ENCODE measurements at regions not wholly inside any gene's neighbourhood (a gene's known extent, or its start where the extent isn't known, plus 50 kb on each side); places are given as distances from the start of the nearest gene placed in this dataset.

DNA sequence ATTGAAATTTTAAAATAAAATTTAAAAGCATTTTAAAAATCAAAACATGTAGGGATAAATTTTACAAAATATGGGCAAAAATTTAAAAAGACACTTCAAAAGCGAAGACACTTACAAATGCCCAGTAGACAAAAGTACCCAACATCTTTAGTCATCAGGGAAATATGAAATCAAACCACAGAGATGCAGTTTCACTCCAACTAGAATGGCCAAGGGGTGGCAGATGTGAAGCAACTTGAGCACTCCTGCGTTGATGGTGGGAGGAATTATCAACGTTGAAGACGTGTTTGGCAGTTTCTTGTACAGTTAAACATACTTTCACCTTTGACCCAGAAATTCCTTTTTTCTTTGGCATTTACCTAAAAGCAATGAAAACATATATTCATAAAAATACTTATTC, 518.0 kb upstream of the SGCG start:
- H3K36me3 ChIP-seq (ENCODE audit: control insufficient read depth, insufficient read depth, low read length) = no peaks in the 10 kb centered on the region
- TF ChIP-seq, protein P1, sequence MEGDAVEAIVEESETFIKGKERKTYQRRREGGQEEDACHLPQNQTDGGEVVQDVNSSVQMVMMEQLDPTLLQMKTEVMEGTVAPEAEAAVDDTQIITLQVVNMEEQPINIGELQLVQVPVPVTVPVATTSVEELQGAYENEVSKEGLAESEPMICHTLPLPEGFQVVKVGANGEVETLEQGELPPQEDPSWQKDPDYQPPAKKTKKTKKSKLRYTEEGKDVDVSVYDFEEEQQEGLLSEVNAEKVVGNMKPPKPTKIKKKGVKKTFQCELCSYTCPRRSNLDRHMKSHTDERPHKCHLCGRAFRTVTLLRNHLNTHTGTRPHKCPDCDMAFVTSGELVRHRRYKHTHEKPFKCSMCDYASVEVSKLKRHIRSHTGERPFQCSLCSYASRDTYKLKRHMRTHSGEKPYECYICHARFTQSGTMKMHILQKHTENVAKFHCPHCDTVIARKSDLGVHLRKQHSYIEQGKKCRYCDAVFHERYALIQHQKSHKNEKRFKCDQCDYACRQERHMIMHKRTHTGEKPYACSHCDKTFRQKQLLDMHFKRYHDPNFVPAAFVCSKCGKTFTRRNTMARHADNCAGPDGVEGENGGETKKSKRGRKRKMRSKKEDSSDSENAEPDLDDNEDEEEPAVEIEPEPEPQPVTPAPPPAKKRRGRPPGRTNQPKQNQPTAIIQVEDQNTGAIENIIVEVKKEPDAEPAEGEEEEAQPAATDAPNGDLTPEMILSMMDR (IDR thresholded peaks at IDR 0.05; ENCODE audit: insufficient read depth, low read depth, low read length) = no peak
- H3K4me3 ChIP-seq (ENCODE audit: low read depth, low read length) = no peak overlapping the region
- H3K27me3 ChIP-seq (ENCODE audit: control insufficient read depth, insufficient read depth, low read length) = no peaks in the 10 kb centered on the region
- POLR2A ChIA-PET = no interaction called here
- DNase-seq (ENCODE audit: low read depth) = no peak
- CTCF ChIA-PET = no interaction called here

DNA sequence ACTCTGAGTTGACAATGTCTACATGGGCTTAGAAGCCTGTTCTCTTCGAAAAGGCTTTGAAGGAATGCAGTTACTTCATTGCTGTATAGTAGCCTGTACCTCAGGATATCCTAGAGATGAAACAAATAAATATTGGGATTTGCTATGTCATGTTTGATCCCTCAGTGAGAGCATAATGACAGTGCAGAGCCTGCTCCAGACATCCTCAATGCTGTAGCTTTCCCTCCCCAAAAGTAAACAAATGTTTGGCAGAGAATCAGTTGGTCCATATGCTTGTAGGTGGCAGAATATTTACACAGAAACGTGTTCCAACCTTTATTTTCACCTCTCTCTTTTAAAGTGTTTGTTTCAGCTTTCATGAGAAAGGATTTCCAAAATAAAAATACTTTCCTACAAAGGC, 515.3 kb upstream of the SGCG start:
- DNase-seq (ENCODE audit: low read depth) = no peak
- TF ChIP-seq, protein P1 (IDR thresholded peaks at IDR 0.05; ENCODE audit: insufficient read depth, low read depth, low read length) = no peak
- Histone ChIP-seq H3K36me3 (ENCODE audit: control insufficient read depth, insufficient read depth, low read length) (no peaks in the 10 kb centered on the region), H3K4me3 (ENCODE audit: low read depth, low read length) (no peak overlapping the region), H3K27me3 (ENCODE audit: control insufficient read depth, insufficient read depth, low read length) (no peaks in the 10 kb centered on the region)
- ChIA-PET CTCF (no interaction called here), POLR2A (no interaction called here)

DNA sequence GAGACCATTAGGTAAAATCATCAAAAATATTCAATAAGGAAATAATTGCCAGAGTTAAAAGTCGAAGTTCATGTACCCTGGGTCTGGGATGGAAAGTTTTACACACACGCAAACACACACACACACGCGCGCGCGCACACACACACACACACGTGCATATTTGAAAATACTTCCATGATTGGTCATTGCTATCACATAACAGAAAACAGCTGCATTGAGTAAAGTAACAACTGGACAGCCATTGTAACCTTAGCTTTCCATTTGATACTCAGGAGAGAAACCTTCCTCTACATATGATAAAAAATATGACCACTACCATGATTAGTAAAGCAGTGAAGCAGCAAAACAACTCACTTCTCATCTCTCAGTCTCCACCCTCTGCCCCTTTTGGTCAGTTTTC, 490.0 kb upstream of the SGCG start:
- no peaks in the 10 kb centered on the region for H3K36me3 ChIP-seq (ENCODE audit: control insufficient read depth, insufficient read depth, low read length)
- H3K27me3 ChIP-seq (ENCODE audit: control insufficient read depth, insufficient read depth, low read length) = no peaks in the 10 kb centered on the region
- ChIA-PET CTCF (no interaction called here), POLR2A (no interaction called here)
- DNase-seq (ENCODE audit: low read depth) = no peak
- TF ChIP-seq, protein P1 (IDR thresholded peaks at IDR 0.05; ENCODE audit: insufficient read depth, low read depth, low read length) = no peak
- no peak overlapping the region for H3K4me3 ChIP-seq (ENCODE audit: low read depth, low read length)

DNA sequence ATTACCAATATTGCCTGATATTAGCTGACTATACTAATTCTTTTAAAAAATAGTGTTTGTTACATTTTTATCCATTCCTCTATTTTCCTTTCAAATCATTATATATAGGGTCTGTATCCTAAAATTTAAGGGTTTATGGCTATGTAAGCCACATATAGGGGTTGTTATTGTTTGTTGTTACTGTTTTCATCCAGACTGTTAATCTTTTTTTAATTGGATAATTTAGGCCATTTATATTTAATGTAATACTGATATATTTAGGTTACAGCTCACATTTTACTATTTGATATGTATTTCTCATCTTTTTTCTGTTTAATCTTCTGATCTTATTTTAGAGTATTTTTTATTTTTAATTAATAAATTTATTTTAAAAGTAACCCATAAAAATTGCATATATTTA, 487.1 kb upstream of the SGCG start:
- TF ChIP-seq, protein P1 (IDR thresholded peaks at IDR 0.05; ENCODE audit: insufficient read depth, low read depth, low read length) = no peak
- no peak for DNase-seq (ENCODE audit: low read depth)
- POLR2A ChIA-PET = no interaction called here
- no peak overlapping the region for H3K4me3 ChIP-seq (ENCODE audit: low read depth, low read length)
- no peaks in the 10 kb centered on the region for H3K27me3 ChIP-seq (ENCODE audit: control insufficient read depth, insufficient read depth, low read length)
- H3K36me3 ChIP-seq (ENCODE audit: control insufficient read depth, insufficient read depth, low read length) = no peaks in the 10 kb centered on the region
- CTCF ChIA-PET = no interaction called here

DNA sequence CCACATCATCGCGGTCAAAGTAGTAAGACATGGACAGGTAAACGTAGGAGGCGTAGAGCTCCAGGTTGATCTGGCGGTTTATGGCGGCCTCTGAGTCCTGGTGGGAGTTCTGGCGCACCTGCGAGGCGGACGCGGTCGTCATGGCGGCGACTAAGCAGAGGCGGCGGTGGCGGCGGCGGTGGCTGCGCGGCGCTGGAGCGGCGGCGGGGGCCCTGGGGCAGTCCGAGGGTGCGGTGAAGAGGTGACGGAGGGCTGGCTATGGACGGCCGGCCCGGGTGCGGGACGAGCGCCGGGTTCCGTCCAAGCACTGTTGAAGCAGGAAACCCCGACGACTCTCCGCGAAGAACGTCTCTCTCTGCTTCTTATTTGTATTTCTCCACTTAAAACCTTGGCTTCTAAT, 484.3 kb upstream of the SGCG start:
- DNase-seq (ENCODE audit: low read depth) = no peak
- no peaks in the 10 kb centered on the region for H3K27me3 ChIP-seq (ENCODE audit: control insufficient read depth, insufficient read depth, low read length)
- H3K36me3 ChIP-seq (ENCODE audit: control insufficient read depth, insufficient read depth, low read length) = no peaks in the 10 kb centered on the region
- POLR2A ChIA-PET = no interaction called here
- CTCF ChIA-PET = no interaction called here
- TF ChIP-seq, protein P1 (IDR thresholded peaks at IDR 0.05; ENCODE audit: insufficient read depth, low read depth, low read length) = no peak
- H3K4me3 ChIP-seq (ENCODE audit: low read depth, low read length) = no peak overlapping the region

Measured in BJ (cell line).